Progenitor cell of endocrine pancreas (in vitro differentiated cells): ENCODE measurements at regions not wholly inside any gene's neighbourhood (a gene's known extent, or its start where the extent isn't known, plus 50 kb on each side); places are given as distances from the start of the nearest gene placed in this dataset.
"Not testable (repeated sequence)": the region's sequence is repeated elsewhere in the genome, so short reads cannot be mapped to it uniquely, and the experiment has no call there.

Experiments
- DNase-seq: peaks from one replicate; pipeline ENCODE4 v3.0.0; 2021; ENCODE audit warnings: low spot score; ENCODE audit not compliant: unreplicated experiment
- H3K27ac Mint-ChIP-seq: 2 replicates; pipeline ENCODE4 v1.8.0; 2021; ENCODE audit warnings: mild to moderate bottlenecking, moderate library complexity, mixed read lengths
- H3K27me3 Mint-ChIP-seq: 2 replicates; pipeline ENCODE4 v1.8.0; 2021; ENCODE audit warnings: mixed read lengths
- H3K36me3 Mint-ChIP-seq: 2 replicates; pipeline ENCODE4 v1.8.0; 2022; ENCODE audit warnings: mixed read lengths; ENCODE audit not compliant: insufficient read depth
- H3K4me1 Mint-ChIP-seq: 2 replicates; pipeline ENCODE4 v1.8.0; 2021; ENCODE audit warnings: low read depth, mixed read lengths
- H3K4me3 Mint-ChIP-seq: 2 replicates; pipeline ENCODE4 v1.8.0; 2021; ENCODE audit warnings: low read depth, mild to moderate bottlenecking, moderate library complexity, mixed read lengths
- H3K9me3 Mint-ChIP-seq: 2 replicates; pipeline ENCODE4 v1.8.0; 2021; ENCODE audit warnings: low read depth, mixed read lengths
- TF ChIP-seq, protein P1 (sequence below): fragments of 200-600 bp; sonication (generic); IDR thresholded peaks from one replicate; pipeline ENCODE4 v1.5.0; 2021; ENCODE audit warnings: antibody characterized with exemption, mild to moderate bottlenecking; ENCODE audit not compliant: unreplicated experiment

DNA sequence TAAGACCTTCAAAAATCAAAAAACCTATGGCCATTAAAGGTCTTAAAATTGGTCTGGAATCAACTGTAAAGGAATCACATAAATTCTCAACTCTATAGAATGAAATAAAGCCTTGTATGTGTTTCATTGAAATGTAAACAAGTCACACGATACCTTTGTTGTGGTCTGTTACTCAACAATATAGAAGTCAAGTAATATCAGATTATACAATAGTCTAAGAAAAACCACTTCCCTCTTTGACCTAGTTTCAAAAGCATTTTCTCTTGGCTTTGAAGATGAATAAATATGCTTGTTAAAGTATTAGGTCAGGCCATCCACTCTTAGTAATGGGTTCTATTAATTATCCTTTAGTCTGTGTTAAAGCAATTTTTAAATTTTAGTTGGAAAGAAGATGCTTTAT is 79.8 kb upstream of the DIO2 start:
- Mint-ChIP-seq H3K27me3 (no peaks in the 10 kb centered on the region), H3K27ac (no peak overlapping the region), H3K36me3 (no peaks in the 10 kb centered on the region), H3K9me3 (peaks cover 6% of the 10 kb centered on the region), H3K4me3 (no peak overlapping the region), H3K4me1 (no peaks in the 10 kb centered on the region)
- TF ChIP-seq, protein P1, sequence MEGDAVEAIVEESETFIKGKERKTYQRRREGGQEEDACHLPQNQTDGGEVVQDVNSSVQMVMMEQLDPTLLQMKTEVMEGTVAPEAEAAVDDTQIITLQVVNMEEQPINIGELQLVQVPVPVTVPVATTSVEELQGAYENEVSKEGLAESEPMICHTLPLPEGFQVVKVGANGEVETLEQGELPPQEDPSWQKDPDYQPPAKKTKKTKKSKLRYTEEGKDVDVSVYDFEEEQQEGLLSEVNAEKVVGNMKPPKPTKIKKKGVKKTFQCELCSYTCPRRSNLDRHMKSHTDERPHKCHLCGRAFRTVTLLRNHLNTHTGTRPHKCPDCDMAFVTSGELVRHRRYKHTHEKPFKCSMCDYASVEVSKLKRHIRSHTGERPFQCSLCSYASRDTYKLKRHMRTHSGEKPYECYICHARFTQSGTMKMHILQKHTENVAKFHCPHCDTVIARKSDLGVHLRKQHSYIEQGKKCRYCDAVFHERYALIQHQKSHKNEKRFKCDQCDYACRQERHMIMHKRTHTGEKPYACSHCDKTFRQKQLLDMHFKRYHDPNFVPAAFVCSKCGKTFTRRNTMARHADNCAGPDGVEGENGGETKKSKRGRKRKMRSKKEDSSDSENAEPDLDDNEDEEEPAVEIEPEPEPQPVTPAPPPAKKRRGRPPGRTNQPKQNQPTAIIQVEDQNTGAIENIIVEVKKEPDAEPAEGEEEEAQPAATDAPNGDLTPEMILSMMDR, result no peak
- DNase-seq, result no peak

- H3K4me1 Mint-ChIP-seq, H3K27ac Mint-ChIP-seq, H3K27me3 Mint-ChIP-seq, DNase-seq, H3K4me3 Mint-ChIP-seq, H3K36me3 Mint-ChIP-seq: not testable (repeated sequence)
- H3K9me3 Mint-ChIP-seq, result peaks cover 15% of the 10 kb centered on the region
These were observed 75.4 kb upstream of the DIO2 start for GRCh38 chr14:80286744-80287143.

DNA sequence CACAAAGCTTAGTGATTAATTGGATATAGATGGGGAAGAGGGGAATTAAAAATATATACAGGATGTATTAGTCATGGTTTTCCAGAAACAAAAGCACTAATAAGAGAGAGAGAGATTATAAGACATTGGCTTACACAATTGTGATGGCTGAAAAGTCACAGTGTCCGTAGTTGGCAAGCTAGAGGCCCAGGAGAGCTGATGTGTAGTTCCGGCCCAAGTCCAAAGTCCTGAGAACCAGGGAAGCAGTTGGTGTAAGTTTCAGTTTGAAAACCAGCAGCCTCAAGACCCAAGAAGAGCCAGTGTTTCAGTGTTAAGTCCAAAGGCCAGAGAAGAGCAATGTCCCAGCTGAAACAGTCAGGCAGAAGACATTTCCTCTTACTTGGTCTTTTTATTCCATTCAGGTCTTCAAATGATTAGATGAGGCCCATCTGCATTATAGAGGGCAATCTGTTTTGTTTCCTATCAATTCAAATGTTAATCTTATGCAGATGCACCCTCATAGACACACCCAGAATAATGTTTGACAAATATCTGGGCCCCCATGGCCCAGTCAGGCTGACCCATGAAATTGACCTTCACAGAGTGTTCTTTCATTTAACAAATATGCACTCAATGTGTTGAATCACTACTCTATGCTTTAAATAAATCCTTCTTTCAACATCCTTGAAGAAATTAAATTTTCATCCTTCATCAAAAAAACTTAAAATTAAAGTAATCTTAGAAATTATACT is 67.2 kb upstream of the DIO2 start:
- Mint-ChIP-seq H3K27me3 (no peaks in the 10 kb centered on the region), H3K4me1 (no peaks in the 10 kb centered on the region), H3K4me3 (no peak overlapping the region), H3K9me3 (no peaks in the 10 kb centered on the region), H3K27ac (no peak overlapping the region), H3K36me3 (no peaks in the 10 kb centered on the region)
- TF ChIP-seq, protein P1, result no peak
- no peak for DNase-seq

- TF ChIP-seq, protein P1, result no peak
- Mint-ChIP-seq H3K27ac (no peak overlapping the region), H3K4me3 (no peak overlapping the region), H3K4me1 (no peaks in the 10 kb centered on the region), H3K27me3 (no peaks in the 10 kb centered on the region), H3K36me3 (no peaks in the 10 kb centered on the region), H3K9me3 (no peaks in the 10 kb centered on the region)
- DNase-seq, result no peak
These were observed 64.0 kb upstream of the DIO2 start for GRCh38 chr14:80275208-80275850.

GRCh38 chr14:80274310-80274709 is 63.0 kb upstream of the DIO2 start:
- H3K4me1 Mint-ChIP-seq, H3K27ac Mint-ChIP-seq, DNase-seq, H3K27me3 Mint-ChIP-seq, H3K9me3 Mint-ChIP-seq, H3K4me3 Mint-ChIP-seq, H3K36me3 Mint-ChIP-seq: not testable (repeated sequence)

- Mint-ChIP-seq H3K27me3 (no peaks in the 10 kb centered on the region), H3K4me1 (no peaks in the 10 kb centered on the region), H3K36me3 (no peaks in the 10 kb centered on the region), H3K4me3 (no peak overlapping the region), H3K9me3 (no peaks in the 10 kb centered on the region), H3K27ac (no peak overlapping the region)
- DNase-seq, result no peak
- TF ChIP-seq, protein P1, result no peak
These were observed 60.1 kb upstream of the DIO2 start for GRCh38 chr14:80271389-80271788.
